ENCODE measurements at regions not wholly inside any gene's neighbourhood (a gene's known extent, or its start where the extent isn't known, plus 50 kb on each side); places are given as distances from the start of the nearest gene placed in this dataset.

- H3K27ac ChIP-seq: no peak overlapping the region
- 60 to 80% methylated on average over 1 to 5 of the region's 7 CpGs for WGBS, 2 donors (ENCODE audit: low coverage in 1 of 2)
Measured at GRCh38 chr11:95453616-95454171, 222.7 kb upstream of the SESN3 start.

GRCh38 chr11:95451682-95452081 is 220.7 kb upstream of the SESN3 start:
- Histone ChIP-seq H3K4me3 (no peak overlapping the region), H3K27me3 (no peaks in the 10 kb centered on the region), H3K4me1 (peaks cover 0 to 9% (median 0%) of the 10 kb centered on the region in 3 donors), H3K36me3 (no peaks in the 10 kb centered on the region), H3K27ac (no peak overlapping the region), H3K9me3 (no peaks in the 10 kb centered on the region)
- TF ChIP-seq CTCF (IDR thresholded peaks at IDR 0.05) (no peak), POLR2AphosphoS5 (IDR thresholded peaks at IDR 0.05) (no peak), EP300 (IDR thresholded peaks at IDR 0.05) (no peak), POLR2A (IDR thresholded peaks at IDR 0.05) (no peak)
- 86 to 100% methylated on average over 1 of the region's 1 CpG for WGBS, 2 donors (ENCODE audit: low coverage in 1 of 2)
- no peak for ATAC-seq

More at GRCh38 chr11:95453616-95454171, 222.7 kb upstream of the SESN3 start:
- no peaks in the 10 kb centered on the region for H3K27me3 ChIP-seq
- ATAC-seq: no peak
- H3K36me3 ChIP-seq: no peaks in the 10 kb centered on the region
- no peak overlapping the region for H3K4me3 ChIP-seq
- no peak for TF ChIP-seq POLR2AphosphoS5 (IDR thresholded peaks at IDR 0.05)
- TF ChIP-seq CTCF (IDR thresholded peaks at IDR 0.05): no peak
- no peak for TF ChIP-seq EP300 (IDR thresholded peaks at IDR 0.05)
- no peak for TF ChIP-seq POLR2A (IDR thresholded peaks at IDR 0.05)
- H3K9me3 ChIP-seq: no peaks in the 10 kb centered on the region
- peaks cover 0 to 12% (median 0%) of the 10 kb centered on the region in 3 donors for H3K4me1 ChIP-seq

- Histone ChIP-seq H3K36me3 (no peaks in the 10 kb centered on the region), H3K9me3 (no peaks in the 10 kb centered on the region), H3K4me1 (peaks cover 0 to 9% (median 0%) of the 10 kb centered on the region in 3 donors), H3K27me3 (no peaks in the 10 kb centered on the region), H3K4me3 (no peak overlapping the region), H3K27ac (peak overlapping the region in 2 of 4 donors; percentile 8 to 12)
- TF ChIP-seq POLR2A (IDR thresholded peaks at IDR 0.05) (no peak), CTCF (IDR thresholded peaks at IDR 0.05) (no peak), EP300 (IDR thresholded peaks at IDR 0.05) (no peak), POLR2AphosphoS5 (IDR thresholded peaks at IDR 0.05) (no peak)
- ATAC-seq: no peak
Measured at GRCh38 chr11:95451261-95451660, 220.3 kb upstream of the SESN3 start.

- 69 to 70% methylated on average over 3 to 4 of the region's 4 CpGs for WGBS, 2 donors (ENCODE audit: low coverage in 1 of 2)
- Histone ChIP-seq H3K27me3 (no peaks in the 10 kb centered on the region), H3K4me1 (peaks cover 0 to 9% (median 0%) of the 10 kb centered on the region in 3 donors), H3K36me3 (no peaks in the 10 kb centered on the region), H3K4me3 (no peak overlapping the region), H3K27ac (peak overlapping the region in 2 of 4 donors; percentile 8 to 12), H3K9me3 (no peaks in the 10 kb centered on the region)
- TF ChIP-seq POLR2AphosphoS5 (IDR thresholded peaks at IDR 0.05) (no peak), POLR2A (IDR thresholded peaks at IDR 0.05) (no peak)
- ATAC-seq: peak; percentile 35
Measured at GRCh38 chr11:95450547-95451123, 219.6 kb upstream of the SESN3 start.

GRCh38 chr11:95445746-95446333 is 214.8 kb upstream of the SESN3 start:
- Histone ChIP-seq H3K4me3 (no peak overlapping the region), H3K9me3 (no peaks in the 10 kb centered on the region), H3K4me1 (peaks cover 0 to 6% (median 0%) of the 10 kb centered on the region in 3 donors), H3K27me3 (no peaks in the 10 kb centered on the region), H3K36me3 (no peaks in the 10 kb centered on the region), H3K27ac (no peak overlapping the region)
- ATAC-seq: no peak
- no peak for TF ChIP-seq CTCF (IDR thresholded peaks at IDR 0.05)
- no peak for TF ChIP-seq EP300 (IDR thresholded peaks at IDR 0.05)
- TF ChIP-seq POLR2AphosphoS5 (IDR thresholded peaks at IDR 0.05): no peak
- TF ChIP-seq POLR2A (IDR thresholded peaks at IDR 0.05): no peak
- 67 to 95% methylated on average over 1 to 4 of the region's 13 CpGs for WGBS, 2 donors (ENCODE audit: low coverage in 1 of 2)
